HepG2 (cell line): ENCODE measurements at regions not wholly inside any gene's neighbourhood (a gene's known extent, or its start where the extent isn't known, plus 50 kb on each side); places are given as distances from the start of the nearest gene placed in this dataset.

Experiments
- BCL3 ChIP-seq: sonication (generic); formaldehyde crosslinking; IDR thresholded peaks from 2 replicates; pipeline ENCODE4 v1.5.1; 2020; ENCODE audit warnings: mild to moderate bottlenecking, missing genetic modification reagents, moderate library complexity
- CERS6 ChIP-seq: sonication (generic); formaldehyde crosslinking; IDR thresholded peaks from 2 replicates; pipeline ENCODE4 v1.5.0; 2020; ENCODE audit warnings: missing genetic modification reagents
- ELF1 ChIP-seq: sonication (generic); formaldehyde crosslinking; IDR thresholded peaks from 2 replicates; pipeline ENCODE4 v1.4.0; 2020; ENCODE audit warnings: missing genetic modification reagents
- EZH2 ChIP-seq: conservative IDR thresholded peaks from 2 replicates; pipeline ENCODE4 v1.6.1; 2012; ENCODE audit warnings: mild to moderate bottlenecking, low read depth, low read length, moderate library complexity
- JUND ChIP-seq: sonication (generic); formaldehyde crosslinking; IDR thresholded peaks from 2 replicates; pipeline ENCODE4 v1.8.0; 2022; ENCODE audit warnings: mild to moderate bottlenecking, missing genetic modification reagents
- NBN ChIP-seq: fragments of 450-650 bp; conservative IDR thresholded peaks from 2 replicates; pipeline ENCODE4 v1.6.1; 2017
- ZNF205 ChIP-seq: IDR thresholded peaks from 2 replicates; pipeline ENCODE4 v1.6.1; 2018; ENCODE audit warnings: missing biosample characterization, missing genetic modification reagents

- TF ChIP-seq JUND (CRISPR knock-in tag) (no peak), ELF1 (CRISPR knock-in tag) (no peak), EZH2 (no peak), BCL3 (no peak), NBN (no peak), CERS6 (CRISPR knock-in tag) (no peak), ZNF205 (CRISPR knock-in tag) (no peak)
Observed at GRCh38 chr1:219294251-219294650, 120.6 kb downstream of the LYPLAL1 start.
